LNCAP (cell line): ENCODE measurements at regions not wholly inside any gene's neighbourhood (a gene's known extent, or its start where the extent isn't known, plus 50 kb on each side); places are given as distances from the start of the nearest gene placed in this dataset.

Experiments
- CTCF ChIP-seq: fragments of 450-650 bp; IDR thresholded peaks from 2 replicates; pipeline ENCODE4 v1.5.1; 2017; ENCODE audit warnings: mild to moderate bottlenecking

DNA sequence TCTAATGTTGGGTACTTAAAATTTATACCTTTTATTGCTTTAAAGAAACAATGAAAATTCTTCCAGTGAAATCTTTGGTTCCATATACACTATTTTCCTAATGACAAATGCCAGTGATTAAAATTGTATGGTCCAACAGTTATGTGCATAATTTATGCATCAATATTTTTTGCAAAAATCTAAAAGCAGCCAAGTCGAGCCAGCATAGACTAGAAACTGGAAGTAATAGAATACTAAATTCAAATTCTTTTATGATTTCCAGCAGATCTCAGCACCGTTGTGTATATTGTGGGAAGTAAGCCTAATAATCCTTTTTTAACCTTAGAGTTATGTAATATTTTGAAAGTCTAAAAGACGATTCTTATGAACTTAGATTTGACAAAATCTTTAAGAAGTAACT lies 652.0 kb upstream of the GOLIM4 start:
- TF ChIP-seq CTCF, result no peak

DNA sequence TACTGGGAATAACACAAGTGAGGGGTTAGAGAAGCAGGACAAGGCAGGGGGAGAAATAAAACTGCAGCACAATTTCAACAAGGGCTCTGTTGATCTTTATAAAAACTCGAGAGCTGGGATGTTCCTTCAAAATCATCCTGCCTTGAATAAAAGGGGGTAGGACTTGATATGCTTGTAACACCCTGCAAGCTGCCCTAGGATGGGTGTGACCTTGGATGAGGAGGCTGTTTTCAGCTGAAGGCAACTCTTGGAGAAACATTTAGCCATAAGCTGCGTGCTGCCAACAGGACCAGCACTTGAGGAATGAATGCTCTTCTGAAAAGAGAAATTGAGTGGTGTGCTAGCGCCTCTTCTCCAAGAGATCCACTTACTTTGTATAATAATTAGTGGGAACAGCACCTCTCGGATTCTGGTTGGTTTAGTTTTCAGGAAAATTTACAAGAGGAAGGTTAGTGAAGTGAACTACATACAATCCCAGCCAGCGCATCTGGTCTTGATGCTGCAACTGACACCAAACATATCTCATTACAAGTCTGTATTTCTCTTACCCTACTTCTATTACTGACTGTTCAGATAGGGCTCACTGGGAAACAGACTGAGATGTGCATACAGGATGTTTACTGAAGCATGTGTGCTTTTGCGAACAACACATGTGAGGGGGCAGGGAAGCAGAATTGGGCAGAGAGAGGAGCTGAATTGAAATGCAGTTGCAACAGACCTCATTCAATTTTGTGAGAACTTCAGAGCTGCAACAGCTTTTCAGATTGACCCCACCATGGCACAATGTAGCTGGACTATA lies 643.0 kb upstream of the GOLIM4 start:
- TF ChIP-seq CTCF, result no peak

- TF ChIP-seq CTCF, result no peak
Observed at GRCh38 chr3:168736202-168736601, 640.5 kb upstream of the GOLIM4 start.

- no peak for TF ChIP-seq CTCF
Observed at GRCh38 chr3:168730073-168730472, 634.3 kb upstream of the GOLIM4 start.

GRCh38 chr3:168722091-168722490 lies 626.4 kb upstream of the GOLIM4 start:
- no peak for TF ChIP-seq CTCF

DNA sequence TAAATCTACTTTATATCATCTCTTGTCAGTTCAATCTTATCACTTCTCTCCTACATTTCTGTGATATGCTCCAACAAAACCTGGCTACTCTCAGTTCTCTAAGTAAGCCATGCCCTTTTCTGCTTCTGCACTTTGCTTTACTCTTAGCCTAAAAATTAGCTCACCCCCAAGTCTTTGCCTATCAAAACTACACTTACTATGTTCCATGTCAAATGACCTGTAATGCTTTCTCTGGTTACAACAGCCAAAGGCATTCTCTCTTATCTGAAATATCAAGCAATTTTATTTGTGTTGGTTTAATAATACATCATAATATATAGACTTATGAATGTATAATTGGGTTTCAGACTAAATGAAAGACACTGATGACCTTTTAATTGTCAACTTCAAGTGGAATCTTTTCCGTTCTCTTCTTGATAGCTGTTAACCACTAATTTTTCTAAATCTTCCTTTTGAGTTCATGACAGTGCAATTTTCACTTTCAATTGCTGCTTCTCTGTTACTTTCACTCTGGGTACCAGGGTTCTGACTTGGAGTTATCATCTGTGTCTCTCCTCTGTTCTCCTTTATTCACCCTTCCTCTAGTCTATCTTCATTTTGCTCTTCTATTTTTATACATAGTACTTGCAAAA lies 619.0 kb upstream of the GOLIM4 start:
- no peak for TF ChIP-seq CTCF

GRCh38 chr3:168709073-168709472 lies 613.3 kb upstream of the GOLIM4 start:
- TF ChIP-seq CTCF, result no peak
